GM21526 (cell line): ENCODE measurements at regions not wholly inside any gene's neighbourhood (a gene's known extent, or its start where the extent isn't known, plus 50 kb on each side); places are given as distances from the start of the nearest gene placed in this dataset.
"Not testable (repeated sequence)": the region's sequence is repeated elsewhere in the genome, so short reads cannot be mapped to it uniquely, and the experiment has no call there.

Experiments
- ATAC-seq: cut with Tn5 transposase; IDR thresholded peaks from one replicate; pipeline ENCODE4 v1.9.1; 2021; ENCODE audit warnings: moderate library complexity; ENCODE audit not compliant: unreplicated experiment, low FRiP score

DNA sequence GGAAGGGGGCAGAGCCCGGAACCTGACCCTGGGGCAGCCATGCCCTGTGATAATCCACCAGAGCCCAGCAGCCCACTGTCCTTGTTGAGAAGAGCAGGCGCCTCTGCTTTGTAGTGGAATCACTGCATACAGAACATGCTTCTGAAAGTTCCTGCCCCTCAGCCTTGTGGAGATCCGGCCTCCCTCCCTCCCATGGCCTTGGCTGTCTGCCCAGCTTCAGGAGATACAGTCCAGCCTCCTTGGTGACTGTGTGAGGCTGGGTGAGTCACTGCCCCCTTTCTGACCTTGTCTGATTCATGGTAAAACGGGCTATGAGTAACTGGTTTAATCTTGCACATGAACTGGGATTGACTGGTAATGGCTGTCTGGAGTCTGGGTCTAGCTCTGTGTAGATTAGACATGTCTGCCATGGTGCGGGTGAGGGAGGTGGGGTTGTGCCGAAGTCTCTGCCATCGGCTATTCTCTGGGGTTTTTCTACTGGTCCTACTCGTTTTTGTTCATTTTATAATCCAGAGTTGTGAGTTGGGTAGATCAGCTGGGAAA, 144.0 kb upstream of the ZNF469 start:
- not testable (repeated sequence) for ATAC-seq

DNA sequence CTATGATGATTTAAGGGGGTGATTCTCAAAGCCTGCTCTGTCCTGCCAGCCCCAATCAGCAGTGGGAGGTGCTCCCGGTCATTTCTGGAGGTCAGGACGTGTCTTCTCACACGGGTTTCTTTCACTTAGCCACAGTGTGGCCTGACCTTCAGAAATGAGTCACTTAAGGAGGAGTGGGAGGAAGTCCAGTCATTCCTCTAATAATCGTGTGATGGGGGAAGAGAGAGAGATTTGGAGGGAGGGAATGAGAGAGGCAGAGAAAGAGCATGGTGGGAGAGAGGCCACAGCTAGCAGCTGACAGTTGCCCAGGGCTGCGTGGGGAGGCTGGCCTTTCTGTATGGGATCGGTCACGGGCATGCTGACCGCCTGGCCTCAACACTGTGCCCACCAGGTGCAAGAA, 142.6 kb upstream of the ZNF469 start:
- ATAC-seq = not testable (repeated sequence)

DNA sequence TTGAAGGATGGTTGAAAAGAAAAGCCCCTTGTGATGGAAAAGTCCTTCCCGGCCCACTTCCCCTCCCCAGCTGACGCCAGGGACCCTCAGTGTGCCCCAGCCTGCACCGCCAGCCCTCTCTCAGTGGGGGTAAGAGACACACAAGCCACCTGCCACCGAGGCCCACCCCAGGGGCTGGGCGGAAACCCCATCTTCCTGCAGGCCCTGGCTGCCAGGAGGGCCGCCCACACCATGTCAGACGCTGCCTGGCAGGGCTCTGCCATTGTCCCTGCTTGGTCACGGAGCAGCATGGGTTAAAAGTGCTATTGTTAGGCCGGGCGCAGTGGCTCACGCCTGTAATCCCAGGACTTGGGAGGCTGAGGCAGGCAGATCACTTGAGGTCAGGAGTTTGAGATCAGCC, 142.0 kb upstream of the ZNF469 start:
- not testable (repeated sequence) for ATAC-seq

GRCh38 chr16:88241404-88242311, 141.1 kb upstream of the ZNF469 start:
- not testable (repeated sequence) for ATAC-seq

DNA sequence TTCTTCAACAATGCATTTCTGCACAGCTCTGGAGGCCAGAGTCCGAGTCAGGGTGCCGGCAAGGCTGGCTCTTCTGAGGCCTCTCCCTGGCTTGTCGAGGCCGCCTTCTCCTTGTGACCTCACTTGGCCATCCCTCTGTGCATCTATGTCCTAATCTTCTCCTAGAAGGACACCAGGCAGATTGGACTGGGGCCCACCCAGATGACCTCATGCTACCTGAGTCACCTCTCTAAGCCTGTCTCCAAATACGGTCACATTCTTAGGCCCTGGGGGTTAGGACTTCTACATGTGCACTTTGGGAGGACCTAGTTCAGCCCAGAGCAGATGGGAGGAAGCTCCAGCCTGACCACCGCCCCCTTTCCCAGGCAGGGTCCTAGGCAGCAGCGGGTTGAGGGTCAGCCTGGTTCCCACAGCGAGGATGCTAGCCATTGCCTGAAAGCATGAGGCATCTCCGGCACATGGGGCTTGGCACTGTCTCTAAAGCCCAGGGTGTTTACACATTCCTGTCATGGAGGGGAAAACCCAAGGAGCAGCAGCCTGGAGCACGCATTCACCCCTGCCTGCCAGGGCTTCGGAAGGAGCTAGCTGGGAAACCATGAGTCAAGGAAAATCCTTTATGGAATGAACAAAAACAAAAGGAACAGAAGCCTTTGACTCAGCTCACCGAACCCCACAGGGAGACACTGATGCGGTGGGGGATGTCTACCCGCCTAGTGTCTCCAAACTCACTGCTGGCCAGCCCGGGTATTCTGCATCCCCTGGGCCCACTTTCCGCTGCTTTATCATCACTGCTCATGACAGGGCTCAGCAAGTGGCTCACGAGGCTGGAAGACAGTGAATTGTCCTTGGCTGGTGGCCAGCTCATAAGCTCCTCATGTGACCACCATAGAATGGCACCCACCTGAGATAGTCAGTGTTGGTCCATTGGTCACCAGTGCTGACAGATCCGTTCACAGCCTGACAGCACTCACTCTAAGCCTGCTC, 140.2 kb upstream of the ZNF469 start:
- ATAC-seq = not testable (repeated sequence)

DNA sequence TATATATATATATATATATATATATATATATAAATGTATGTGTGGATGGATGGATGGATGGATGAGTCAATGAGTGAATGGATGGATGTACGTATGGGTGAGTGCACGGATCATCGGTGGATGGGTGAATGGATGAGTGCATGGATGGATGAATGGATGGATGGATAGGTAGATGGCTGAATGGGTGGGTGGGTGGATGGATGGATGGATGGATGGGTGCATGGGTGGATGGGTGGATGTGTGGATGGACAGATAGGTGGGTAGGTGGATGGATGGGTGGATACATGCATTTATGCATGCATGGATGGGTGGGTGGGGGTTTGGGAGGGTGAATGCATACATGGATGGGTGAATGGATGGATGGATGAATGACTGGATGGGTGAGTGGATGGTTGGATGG, 138.8 kb upstream of the ZNF469 start:
- ATAC-seq = not testable (repeated sequence)

GRCh38 chr16:88245241-88246081, 137.3 kb upstream of the ZNF469 start:
- ATAC-seq = not testable (repeated sequence)

DNA sequence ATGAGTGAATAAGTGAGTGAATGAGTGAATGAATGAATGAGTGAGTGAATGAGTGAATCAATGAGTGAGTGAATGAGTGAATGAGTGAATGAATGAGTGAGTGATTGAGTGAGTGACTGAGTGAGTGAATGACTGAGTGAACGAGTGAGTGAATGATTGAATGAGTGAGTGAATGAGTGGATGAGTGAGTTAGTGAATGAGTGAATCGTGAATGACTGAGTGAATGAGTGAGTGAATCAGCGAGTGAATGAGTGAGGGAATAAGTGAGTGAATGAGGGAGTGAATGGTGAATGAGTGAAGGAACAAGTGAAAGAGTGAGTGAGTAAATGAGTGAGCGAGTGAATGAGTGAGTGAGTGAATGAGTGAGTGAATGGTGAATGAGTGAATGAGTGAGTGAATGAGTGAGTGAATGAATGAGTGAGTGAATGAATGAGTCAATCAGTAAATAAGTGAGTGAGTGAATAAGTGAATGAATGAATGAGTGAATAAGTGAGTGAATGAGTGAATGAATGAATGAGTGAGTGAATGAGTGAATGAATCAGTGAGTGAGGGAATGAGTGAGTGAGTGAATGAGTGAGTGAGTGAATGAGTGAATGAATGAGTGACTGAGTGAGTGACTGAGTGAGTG, 135.7 kb upstream of the ZNF469 start:
- ATAC-seq = not testable (repeated sequence)

DNA sequence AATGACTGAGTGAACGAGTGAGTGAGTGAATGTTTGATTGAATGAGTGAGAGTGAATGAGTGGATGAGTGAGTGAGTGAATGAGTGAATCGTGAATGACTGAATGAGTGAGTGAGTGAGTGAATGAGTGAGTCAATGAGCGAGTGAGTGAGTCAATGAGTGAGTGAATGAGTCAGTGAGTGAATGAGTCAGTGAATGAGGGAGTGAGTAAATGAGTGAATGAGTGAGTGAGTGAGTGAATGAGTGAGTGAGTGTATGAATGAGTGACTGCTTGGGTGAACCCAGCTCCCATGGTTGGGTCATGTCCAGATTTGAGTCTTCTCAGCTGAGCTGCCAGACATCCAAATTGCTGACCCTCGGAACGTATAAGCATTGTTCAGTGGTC, 135.2 kb upstream of the ZNF469 start:
- not testable (repeated sequence) for ATAC-seq

GRCh38 chr16:88248761-88249160, 134.0 kb upstream of the ZNF469 start:
- ATAC-seq = not testable (repeated sequence)

DNA sequence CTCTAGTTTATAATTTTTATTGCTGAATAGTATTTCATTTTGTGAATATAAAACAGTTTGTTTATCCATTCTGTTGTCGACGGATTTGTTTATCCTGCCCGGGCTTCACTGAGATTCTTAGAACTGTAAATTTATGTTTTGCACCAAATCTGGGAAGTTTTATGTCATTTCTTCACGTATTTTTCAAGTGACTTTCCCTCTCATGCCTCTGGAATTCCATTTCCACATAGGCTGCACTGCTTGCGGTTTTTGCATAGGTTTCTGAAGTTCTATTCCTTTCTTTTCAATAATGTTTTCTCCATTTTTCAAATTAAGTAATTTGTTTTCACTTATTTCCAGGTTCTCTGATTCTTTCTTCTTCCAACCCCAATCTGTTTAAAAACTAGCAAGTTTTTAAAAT, 132.4 kb upstream of the ZNF469 start:
- not testable (repeated sequence) for ATAC-seq

DNA sequence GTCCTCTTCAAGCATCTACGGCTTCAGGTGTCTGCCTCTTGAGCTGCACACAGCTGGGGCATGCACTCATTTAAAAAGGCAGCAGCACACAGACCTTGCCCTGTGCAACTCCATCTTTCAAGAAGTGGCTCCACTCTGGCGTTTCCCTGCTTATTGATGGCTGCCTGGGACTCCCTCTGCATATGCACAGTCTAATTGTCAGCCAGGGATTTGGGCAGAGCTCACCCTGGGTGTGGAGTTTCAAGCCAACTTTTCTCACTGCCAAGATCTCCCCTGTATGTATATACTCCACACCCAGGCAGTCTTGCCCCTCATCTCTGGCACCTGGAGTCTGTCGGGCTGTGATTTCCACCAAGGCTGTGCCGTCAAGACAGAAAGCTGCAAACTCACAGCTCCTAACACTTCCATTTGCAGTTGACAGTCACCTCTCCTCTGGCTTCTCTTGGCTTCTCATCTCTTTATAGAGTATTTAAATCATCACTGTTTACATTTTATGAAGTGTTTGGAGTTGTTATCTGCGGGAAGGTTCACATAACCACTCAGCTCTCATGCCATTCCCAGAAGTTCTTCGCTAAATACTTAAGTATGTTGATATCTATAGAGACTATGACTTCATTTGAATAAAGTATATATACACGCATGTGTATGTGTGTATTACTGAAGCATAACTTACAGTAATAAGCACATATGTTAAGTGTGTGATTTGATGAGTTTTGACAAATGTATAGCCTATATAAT, 130.5 kb upstream of the ZNF469 start:
- not testable (repeated sequence) for ATAC-seq

GRCh38 chr16:88258141-88258540, 124.6 kb upstream of the ZNF469 start:
- ATAC-seq = not testable (repeated sequence)

- not testable (repeated sequence) for ATAC-seq
Observed at GRCh38 chr16:88258764-88259525, 123.8 kb upstream of the ZNF469 start.

DNA sequence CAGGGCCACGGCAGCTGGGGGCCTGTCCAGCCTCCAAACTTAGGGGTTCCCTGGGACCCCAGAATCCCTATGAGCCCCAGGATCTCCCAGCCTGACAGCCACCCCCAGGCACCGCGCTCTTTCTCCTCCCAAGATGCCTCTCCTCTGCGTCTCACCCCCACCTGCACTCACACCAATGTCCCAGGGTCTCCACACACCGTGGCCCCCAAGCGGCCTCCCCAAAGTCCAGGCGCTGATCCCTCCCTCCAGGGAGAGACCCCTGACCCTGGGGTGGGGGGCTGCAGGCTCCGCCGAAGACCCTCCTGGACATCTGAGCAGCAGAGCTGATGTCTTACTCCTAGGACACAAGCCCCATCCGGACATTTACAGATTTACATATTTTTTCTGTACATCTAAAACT, 123.2 kb upstream of the ZNF469 start:
- ATAC-seq = not testable (repeated sequence)

DNA sequence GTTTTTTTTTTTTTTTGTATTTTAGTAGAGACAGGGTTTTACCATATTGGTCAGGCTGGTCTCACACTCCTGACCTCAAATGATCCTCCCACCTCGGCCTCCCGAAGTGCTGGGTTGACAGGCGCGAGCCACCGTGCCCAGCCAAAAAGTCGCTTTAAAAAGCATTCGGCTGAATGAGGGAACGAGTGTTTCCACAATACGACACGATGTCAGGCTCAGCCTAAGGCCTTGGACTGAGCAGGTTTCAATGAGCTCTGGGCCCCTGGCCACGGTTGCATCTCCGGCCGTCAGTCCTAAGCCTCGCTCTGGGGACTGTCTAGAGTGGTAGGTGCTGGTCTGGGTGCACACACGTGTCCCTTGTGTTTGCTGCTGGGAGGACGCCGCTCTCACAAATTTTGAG, 122.6 kb upstream of the ZNF469 start:
- ATAC-seq = not testable (repeated sequence)

DNA sequence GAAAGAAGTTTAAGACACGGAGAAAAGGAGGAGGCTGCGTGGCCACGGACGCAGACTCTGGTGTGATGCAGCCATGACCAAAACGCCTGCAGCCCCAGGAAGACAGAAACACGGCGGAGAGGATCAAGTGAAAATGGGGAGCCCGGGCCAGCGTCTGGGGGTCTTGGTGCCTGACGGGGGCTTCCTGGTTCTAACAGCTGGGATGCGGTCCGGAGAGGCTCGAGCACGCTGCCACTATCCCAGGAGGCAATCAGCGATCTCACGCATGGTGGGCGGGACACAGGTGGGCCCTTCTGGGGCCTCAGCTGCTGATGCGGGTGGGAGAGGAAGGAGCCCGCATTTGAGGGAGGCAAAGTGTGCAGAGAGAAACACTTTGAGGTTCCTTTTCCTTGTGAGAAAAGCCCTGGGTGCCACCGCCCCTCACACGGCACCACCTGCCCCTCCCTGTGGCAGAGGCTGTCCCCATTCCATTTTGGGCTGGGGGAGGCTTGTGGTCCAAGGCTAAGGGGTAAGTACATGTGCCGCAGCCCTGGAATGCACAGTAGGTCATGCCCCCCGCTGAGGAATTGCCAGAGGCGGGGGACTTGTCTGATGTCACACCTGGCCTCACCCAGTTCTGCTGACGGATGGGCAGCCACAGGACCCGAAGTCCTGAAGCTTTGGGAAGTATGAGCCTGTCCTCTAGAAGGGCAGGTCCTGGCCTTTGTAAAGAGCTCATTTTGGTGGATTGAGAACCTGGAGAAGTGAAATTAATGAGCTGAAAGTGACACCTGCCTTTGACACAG, 121.7 kb upstream of the ZNF469 start:
- not testable (repeated sequence) for ATAC-seq
